ENCODE measurements at regions not wholly inside any gene's neighbourhood (a gene's known extent, or its start where the extent isn't known, plus 50 kb on each side); places are given as distances from the start of the nearest gene placed in this dataset.

GRCh38 chr10:94178475-94179253, 184.1 kb downstream of the NOC3L start:
- Histone ChIP-seq H3K4me1 (ENCODE audit: control insufficient read depth, insufficient read depth, low read length) (no peaks in the 10 kb centered on the region), H3K4me3 (ENCODE audit: low read depth, low read length) (no peak overlapping the region), H3K9me3 (ENCODE audit: control insufficient read depth, insufficient read depth, low read depth, low read length) (no peaks in the 10 kb centered on the region), H3K27ac (ENCODE audit: extremely low read depth, low read depth, low read length) (no peak overlapping the region), H3K36me3 (ENCODE audit: control insufficient read depth in 2 of 2, insufficient read depth in 1 of 2, low read length in 2 of 2) (no peaks in the 10 kb centered on the region)
- ChIA-PET CTCF (no interaction called here), POLR2A (no interaction called here)
- TF ChIP-seq ZNF311 (tag by site-specific recombination; IDR thresholded peaks at IDR 0.05; ENCODE audit: borderline replicate concordance) (no peak), KLF10 (tag by site-specific recombination; IDR thresholded peaks at IDR 0.05) (no peak), ZBTB44 (tag by site-specific recombination; IDR thresholded peaks at IDR 0.05) (no peak), ZSCAN18 (tag by site-specific recombination; IDR thresholded peaks at IDR 0.05) (no peak), ZBTB17 (tag by site-specific recombination; IDR thresholded peaks at IDR 0.05) (no peak), ZBTB10 (tag by site-specific recombination; IDR thresholded peaks at IDR 0.05) (no peak), CTCF (tag by site-specific recombination; IDR thresholded peaks at IDR 0.05) (no peak), ZNF350 (tag by site-specific recombination; IDR thresholded peaks at IDR 0.05) (no peak), KLF8 (tag by site-specific recombination; IDR thresholded peaks at IDR 0.05) (no peak), ZNF624 (tag by site-specific recombination; IDR thresholded peaks at IDR 0.05) (no peak), GLIS1 (tag by site-specific recombination; IDR thresholded peaks at IDR 0.05) (no peak), ZSCAN16 (tag by site-specific recombination; IDR thresholded peaks at IDR 0.05) (no peak), ZNF513 (tag by site-specific recombination; IDR thresholded peaks at IDR 0.05) (no peak), ZNF529 (tag by site-specific recombination; IDR thresholded peaks at IDR 0.05; ENCODE audit: insufficient replicate concordance) (no peak)

- POLR2A ChIA-PET, result no interaction called here
- no peaks in the 10 kb centered on the region for H3K4me1 ChIP-seq (ENCODE audit: control insufficient read depth, insufficient read depth, low read length)
Observed at GRCh38 chr10:94180576-94180975, 182.2 kb downstream of the NOC3L start.

More at GRCh38 chr10:94180576-94180975, 182.2 kb downstream of the NOC3L start:
- Histone ChIP-seq H3K9me3 (ENCODE audit: control insufficient read depth, insufficient read depth, low read depth, low read length) (no peaks in the 10 kb centered on the region), H3K4me3 (ENCODE audit: low read depth, low read length) (no peak overlapping the region), H3K27ac (ENCODE audit: extremely low read depth, low read depth, low read length) (no peak overlapping the region), H3K36me3 (ENCODE audit: control insufficient read depth in 2 of 2, insufficient read depth in 1 of 2, low read length in 2 of 2) (no peaks in the 10 kb centered on the region)
- no peak for TF ChIP-seq ZNF10 (tag by site-specific recombination; IDR thresholded peaks at IDR 0.05)
- no peak for TF ChIP-seq ZBTB8A (tag by site-specific recombination; IDR thresholded peaks at IDR 0.05)
- no peak for TF ChIP-seq GFI1B (tag by site-specific recombination; IDR thresholded peaks at IDR 0.05)
- TF ChIP-seq ZNF280D (tag by site-specific recombination; IDR thresholded peaks at IDR 0.05), result no peak
- no peak for TF ChIP-seq ZNF221 (tag by site-specific recombination; IDR thresholded peaks at IDR 0.05; ENCODE audit: borderline replicate concordance)
- CTCF ChIA-PET, result no interaction called here

Data from HEK293 (cell line).